GM12878 (cell line): ENCODE measurements at regions not wholly inside any gene's neighbourhood (a gene's known extent, or its start where the extent isn't known, plus 50 kb on each side); places are given as distances from the start of the nearest gene placed in this dataset.

ENCODE experiments used
- ATAC-seq: fragments of 200-7000 bp; cut with Tn5 transposase; 3 replicates; pipeline ENCODE4 v1.9.1; 2020; ENCODE audit warnings: mild to moderate bottlenecking, moderate library complexity
- BruUV-seq: library from RNA; stranded (reverse); fragments of 400-500 nt; replicated peaks from 2 replicates; lab custom pipeline; 2021; lab: Mats Ljungman, UMichigan
- CTCF ChIA-PET: fragments of 300-600 bp; sonication (Branson Sonifier 250); formaldehyde crosslinking; extraction: SDS; loops from one replicate; lab custom pipeline; 2021; ENCODE audit warnings: inconsistent platforms; lab: Yijun Ruan, JAX
- POLR2A ChIA-PET: fragments of 350-600 bp; formaldehyde crosslinking; extraction: SDS; loops from one replicate; lab custom pipeline; 2021; ENCODE audit warnings: inconsistent platforms; lab: Charles Lee
- RAD21 ChIA-PET: fragments of 300-600 bp; sonication (Branson Sonifier 250); formaldehyde crosslinking; loops from one replicate; lab custom pipeline; 2023; ENCODE audit warnings: antibody characterized with exemption; ENCODE audit not compliant: unreplicated experiment; lab: Charles Lee
- SMC1A ChIA-PET: fragments of 300-600 bp; sonication (Branson Sonifier 250); formaldehyde crosslinking; loops from one replicate; lab custom pipeline; 2023; ENCODE audit not compliant: unreplicated experiment, uncharacterized antibody; lab: Charles Lee
- DNase-seq: peaks from one replicate; pipeline ENCODE4 v3.0.0-alpha.2; 2011; ENCODE audit warnings: low read depth, low spot score
- FAIRE-seq: peaks from 3 replicates; lab custom pipeline; 2011; peaks lifted over from hg19 to GRCh38; lab: Jason Lieb, UNC
- H2AFZ ChIP-seq: 2 replicates; pipeline ENCODE4 v1.6.0; 2011; ENCODE audit warnings: low read depth, low read length, control low read depth; ENCODE audit not compliant: control insufficient read depth
- H3K27ac ChIP-seq: 2 replicates; pipeline ENCODE4 v1.5.1; 2011; ENCODE audit warnings: control low read depth; ENCODE audit not compliant: control insufficient read depth, insufficient read depth
- H3K27me3 ChIP-seq, 2 experiments: replicated peaks in 1 of 2; 2 replicates each; pipeline versions ENCODE4 v1.6.0 to v1.6.1; 2011; ENCODE audit warnings: low read length in 1 of 2; ENCODE audit not compliant: control insufficient read depth in 2 of 2, insufficient read depth in 2 of 2
- H3K36me3 ChIP-seq, 2 experiments: 2 replicates each; pipeline ENCODE4 v1.5.1; 2011; ENCODE audit warnings: low read length in 1 of 2; ENCODE audit not compliant: control insufficient read depth in 2 of 2, insufficient read depth in 2 of 2
- H3K4me1 ChIP-seq: 2 replicates; pipeline ENCODE4 v1.6.1; 2011; ENCODE audit warnings: mild to moderate bottlenecking, low read length, moderate library complexity, mixed read lengths; ENCODE audit not compliant: control insufficient read depth, insufficient read depth
- H3K4me2 ChIP-seq: 2 replicates; pipeline ENCODE4 v1.6.0; 2011; ENCODE audit warnings: control low read depth; ENCODE audit not compliant: control insufficient read depth, insufficient read depth
- H3K4me3 ChIP-seq: fragments of 200-600 bp; sonication (generic); 2 replicates; pipeline ENCODE4 v1.5.1; 2016
- H3K79me2 ChIP-seq: 2 replicates; pipeline ENCODE4 v1.6.0; 2011; ENCODE audit warnings: low read length; ENCODE audit not compliant: control insufficient read depth, insufficient read depth
- H3K9ac ChIP-seq: 2 replicates; pipeline ENCODE4 v1.8.0; 2011; ENCODE audit warnings: low read length, control low read depth, mixed read lengths; ENCODE audit not compliant: control insufficient read depth, insufficient read depth
- H3K9me3 ChIP-seq: replicated peaks from 3 replicates; pipeline ENCODE4 v1.5.1; 2011; ENCODE audit warnings: mild to moderate bottlenecking, low read length; ENCODE audit not compliant: control insufficient read depth, insufficient read depth
- H4K20me1 ChIP-seq: 2 replicates; pipeline ENCODE4 v1.6.0; 2011; ENCODE audit not compliant: control insufficient read depth, insufficient read depth
- CBFB ChIP-seq: IDR thresholded peaks from 2 replicates; pipeline ENCODE4 v1.6.1; 2016; ENCODE audit warnings: antibody characterized with exemption, low read depth
- KDM1A ChIP-seq: fragments of 200-600 bp; sonication (generic); IDR thresholded peaks from 2 replicates; pipeline ENCODE4 v1.6.1; 2016; ENCODE audit warnings: borderline replicate concordance
- MLLT1 ChIP-seq: fragments of 450-650 bp; IDR thresholded peaks from 2 replicates; pipeline ENCODE4 v1.6.1; 2016; ENCODE audit warnings: mild to moderate bottlenecking
- MXI1 ChIP-seq: fragments of 150-350 bp; IDR thresholded peaks from 2 replicates; pipeline ENCODE4 v1.6.1; 2011; ENCODE audit warnings: low read depth, mild to moderate bottlenecking, inconsistent platforms, low read length, improper control_type of control experiment
- RBBP5 ChIP-seq: fragments of 200-600 bp; sonication (generic); conservative IDR thresholded peaks from 2 replicates; pipeline ENCODE4 v1.6.1; 2016
- SIX5 ChIP-seq: IDR thresholded peaks from 2 replicates; pipeline ENCODE4 v1.6.1; 2011; ENCODE audit warnings: mild to moderate bottlenecking, low read depth, low read length, moderate library complexity; ENCODE audit not compliant: severe bottlenecking
- WGBS: methylation state at CpG from one replicate; pipeline ENCODE4 v1.1.6; 2016; ENCODE audit warnings: low lambda C conversion rate; ENCODE audit not compliant: insufficient replicate concordance, insufficient coverage; ENCODE audit errors: missing lambda C conversion rate; 5-methylcytosine and 5-hydroxymethylcytosine counted together
- in situ Hi-C: fragments of 300-500 bp; cut with MboI; formaldehyde crosslinking; loops from 9 replicates; pipeline ENCODE4 v1.14.3; 2018; ENCODE audit warnings: mixed read lengths
- intact Hi-C: fragments of 100-400 bp; cut with micrococcal nuclease; formaldehyde crosslinking; loops from one replicate; pipeline ENCODE4 v1.14.2; 2022; ENCODE audit not compliant: unreplicated experiment
- TF ChIP-seq, protein P1 (sequence below), 3 experiments: IDR thresholded peaks in 2 of 3; conservative IDR thresholded peaks in 1 of 3; 2 replicates each; pipeline ENCODE4 v1.5.1; 2011; ENCODE audit warnings: low read depth in 3 of 3, low read length in 3 of 3, mild to moderate bottlenecking in 3 of 3, control low read depth in 2 of 3, moderate library complexity in 2 of 3, inconsistent platforms in 1 of 3, mixed read lengths in 1 of 3; ENCODE audit not compliant: control insufficient read depth in 2 of 3, insufficient read depth in 1 of 3; ENCODE audit errors: extremely low read depth in 1 of 3

GRCh38 chr18:6593142-6593885, 136.2 kb upstream of the ARHGAP28 start:
- CTCF ChIA-PET, result no interaction called here
- 18% methylated on average over 3 of the region's 3 CpGs for WGBS

More at GRCh38 chr18:6593142-6593885, 136.2 kb upstream of the ARHGAP28 start:
- intact Hi-C loops, result no loop called here
- Histone ChIP-seq H3K36me3 (no peaks in the 10 kb centered on the region), H3K9me3 (no peaks in the 10 kb centered on the region), H3K79me2 (no peaks in the 10 kb centered on the region)
- no TSS peak for BruUV-seq
- TF ChIP-seq MLLT1, result no peak
- TF ChIP-seq RBBP5, result no peak
- TF ChIP-seq KDM1A, result no peak
- no peak for TF ChIP-seq CBFB
- TF ChIP-seq SIX5, result no peak
- no peak for TF ChIP-seq MXI1
- TF ChIP-seq, protein P1, sequence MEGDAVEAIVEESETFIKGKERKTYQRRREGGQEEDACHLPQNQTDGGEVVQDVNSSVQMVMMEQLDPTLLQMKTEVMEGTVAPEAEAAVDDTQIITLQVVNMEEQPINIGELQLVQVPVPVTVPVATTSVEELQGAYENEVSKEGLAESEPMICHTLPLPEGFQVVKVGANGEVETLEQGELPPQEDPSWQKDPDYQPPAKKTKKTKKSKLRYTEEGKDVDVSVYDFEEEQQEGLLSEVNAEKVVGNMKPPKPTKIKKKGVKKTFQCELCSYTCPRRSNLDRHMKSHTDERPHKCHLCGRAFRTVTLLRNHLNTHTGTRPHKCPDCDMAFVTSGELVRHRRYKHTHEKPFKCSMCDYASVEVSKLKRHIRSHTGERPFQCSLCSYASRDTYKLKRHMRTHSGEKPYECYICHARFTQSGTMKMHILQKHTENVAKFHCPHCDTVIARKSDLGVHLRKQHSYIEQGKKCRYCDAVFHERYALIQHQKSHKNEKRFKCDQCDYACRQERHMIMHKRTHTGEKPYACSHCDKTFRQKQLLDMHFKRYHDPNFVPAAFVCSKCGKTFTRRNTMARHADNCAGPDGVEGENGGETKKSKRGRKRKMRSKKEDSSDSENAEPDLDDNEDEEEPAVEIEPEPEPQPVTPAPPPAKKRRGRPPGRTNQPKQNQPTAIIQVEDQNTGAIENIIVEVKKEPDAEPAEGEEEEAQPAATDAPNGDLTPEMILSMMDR (IDR thresholded peaks at IDR 0.05 in 2 of 3, conservative IDR thresholded peaks at IDR 0.05 in 1 of 3; ENCODE audit: control insufficient read depth in 2 of 3, extremely low read depth in 1 of 3, insufficient read depth in 1 of 3, low read depth in 3 of 3, low read length in 3 of 3), result no peak
- TF ChIP-seq, all 136 proteins: peak for 0
- Histone ChIP-seq H2AFZ (no peak overlapping the region), H3K27ac (no peak overlapping the region), H3K27me3 (no peaks in the 10 kb centered on the region), H3K4me1 (no peaks in the 10 kb centered on the region), H3K9ac (no peak overlapping the region), H3K4me2 (no peak overlapping the region), H3K4me3 (no peak overlapping the region), H4K20me1 (no peaks in the 10 kb centered on the region)
- no peak for ATAC-seq
- DNase-seq, result no peak
- RAD21 ChIA-PET, result no interaction called here
- no peak for FAIRE-seq
- in situ Hi-C loops, result no loop called here
- POLR2A ChIA-PET, result no interaction called here
- SMC1A ChIA-PET, result no interaction called here
